Esophagus squamous epithelium (tissue), 5 donors: ENCODE measurements at regions not wholly inside any gene's neighbourhood (a gene's known extent, or its start where the extent isn't known, plus 50 kb on each side); places are given as distances from the start of the nearest gene placed in this dataset.
"Not testable (repeated sequence)": the region's sequence is repeated elsewhere in the genome, so short reads cannot be mapped to it uniquely, and the experiment has no call there.

Experiments
- DNase-seq: peaks from one replicate; lab custom pipeline; 2025; lab: John Stamatoyannopoulos, UW
- H3K27ac ChIP-seq, 4 donors: fragments of 200-600 bp; sonication (generic); one replicate each; pipeline ENCODE4 v1.5.1; 2016 to 2019; ENCODE audit warnings: mild to moderate bottlenecking in 1 of 4
- H3K27me3 ChIP-seq, 4 donors: fragments of 200-600 bp; sonication (generic); 1 replicate in 3 of 4; 2 replicates in 1 of 4; pipeline versions ENCODE4 v1.5.1 to v1.6.0; 2017 to 2021; ENCODE audit warnings: antibody characterized with exemption in 1 of 4
- H3K36me3 ChIP-seq, 3 donors: fragments of 200-600 bp; sonication (generic); one replicate each; pipeline ENCODE4 v1.5.1; 2016 to 2019
- H3K4me1 ChIP-seq, 3 donors: fragments of 200-600 bp; sonication (generic); one replicate each; pipeline ENCODE4 v1.5.1; 2017 to 2019
- H3K4me3 ChIP-seq, 4 donors: fragments of 200-600 bp; sonication (generic); 1 replicate in 3 of 4; 2 replicates in 1 of 4; pipeline ENCODE4 v1.5.1; 2016 to 2019; ENCODE audit warnings: mild to moderate bottlenecking in 2 of 4, moderate library complexity in 1 of 4
- H3K9me3 ChIP-seq, 3 donors: fragments of 200-600 bp; sonication (generic); one replicate each; pipeline ENCODE4 v1.5.1; 2016 to 2019
- POLR2A ChIP-seq, 4 donors: fragments of 450-650 bp; IDR thresholded peaks; one replicate each; pipeline ENCODE4 v1.6.1; 2017; ENCODE audit warnings: antibody characterized with exemption in 4 of 4, mild to moderate bottlenecking in 4 of 4, moderate library complexity in 3 of 4
- WGBS, 2 donors: methylation state at CpG; one replicate each; pipeline ENCODE4 v1.1.5; 2018; 5-methylcytosine and 5-hydroxymethylcytosine counted together
- intact Hi-C: fragments of 100-400 bp; cut with DNase I; formaldehyde crosslinking; loops from one replicate; pipeline ENCODE4 v1.15.0; 2022
- TF ChIP-seq, protein P1 (sequence below), 6 experiments: fragments of 450-650 bp in 4 of 6; fragments of 200-600 bp in 2 of 6; sonication (generic) in 2 of 6; IDR thresholded peaks; one replicate each; pipeline ENCODE4 v1.5.1; 2016 to 2019; ENCODE audit warnings: antibody characterized with exemption in 6 of 6, mild to moderate bottlenecking in 4 of 6, moderate library complexity in 4 of 6
- donor health status: DM: yes; HTN: yes; CAD: no.

DNA sequence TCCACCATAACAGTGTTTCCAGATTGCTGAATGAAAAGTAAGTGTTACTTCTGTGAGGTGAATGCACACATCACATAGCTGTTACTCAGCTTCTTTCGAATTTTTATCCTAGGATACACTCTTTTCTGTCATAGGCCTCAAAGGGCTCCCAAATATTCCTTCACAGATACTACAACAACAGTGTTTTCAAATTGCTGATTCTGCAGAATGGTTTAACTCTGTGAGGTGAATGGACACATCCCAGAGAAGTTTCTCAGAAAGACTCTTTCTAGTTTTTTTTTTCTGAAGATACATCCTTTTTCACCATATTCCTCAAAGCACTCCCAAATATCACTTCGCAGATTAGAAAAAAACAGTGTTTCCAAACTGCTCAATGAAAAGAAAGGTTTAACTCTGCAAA is 221.1 kb downstream of the OR4A5 start:
- intact Hi-C loops: no loop called here
- no peak for DNase-seq
- no peaks in the 10 kb centered on the region for H3K36me3 ChIP-seq
- H3K27ac ChIP-seq: no peak overlapping the region
- WGBS, 2 donors: 44 to 58% methylated on average over 2 of the region's 2 CpGs
- no peaks in the 10 kb centered on the region for H3K4me1 ChIP-seq
- TF ChIP-seq, protein P1, sequence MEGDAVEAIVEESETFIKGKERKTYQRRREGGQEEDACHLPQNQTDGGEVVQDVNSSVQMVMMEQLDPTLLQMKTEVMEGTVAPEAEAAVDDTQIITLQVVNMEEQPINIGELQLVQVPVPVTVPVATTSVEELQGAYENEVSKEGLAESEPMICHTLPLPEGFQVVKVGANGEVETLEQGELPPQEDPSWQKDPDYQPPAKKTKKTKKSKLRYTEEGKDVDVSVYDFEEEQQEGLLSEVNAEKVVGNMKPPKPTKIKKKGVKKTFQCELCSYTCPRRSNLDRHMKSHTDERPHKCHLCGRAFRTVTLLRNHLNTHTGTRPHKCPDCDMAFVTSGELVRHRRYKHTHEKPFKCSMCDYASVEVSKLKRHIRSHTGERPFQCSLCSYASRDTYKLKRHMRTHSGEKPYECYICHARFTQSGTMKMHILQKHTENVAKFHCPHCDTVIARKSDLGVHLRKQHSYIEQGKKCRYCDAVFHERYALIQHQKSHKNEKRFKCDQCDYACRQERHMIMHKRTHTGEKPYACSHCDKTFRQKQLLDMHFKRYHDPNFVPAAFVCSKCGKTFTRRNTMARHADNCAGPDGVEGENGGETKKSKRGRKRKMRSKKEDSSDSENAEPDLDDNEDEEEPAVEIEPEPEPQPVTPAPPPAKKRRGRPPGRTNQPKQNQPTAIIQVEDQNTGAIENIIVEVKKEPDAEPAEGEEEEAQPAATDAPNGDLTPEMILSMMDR (IDR thresholded peaks at IDR 0.05): no peak
- TF ChIP-seq POLR2A (IDR thresholded peaks at IDR 0.05): no peak
- no peak overlapping the region for H3K4me3 ChIP-seq
- H3K9me3 ChIP-seq: peaks cover 4 to 96% (median 53%) of the 10 kb centered on the region in 3 donors
- no peaks in the 10 kb centered on the region for H3K27me3 ChIP-seq

DNA sequence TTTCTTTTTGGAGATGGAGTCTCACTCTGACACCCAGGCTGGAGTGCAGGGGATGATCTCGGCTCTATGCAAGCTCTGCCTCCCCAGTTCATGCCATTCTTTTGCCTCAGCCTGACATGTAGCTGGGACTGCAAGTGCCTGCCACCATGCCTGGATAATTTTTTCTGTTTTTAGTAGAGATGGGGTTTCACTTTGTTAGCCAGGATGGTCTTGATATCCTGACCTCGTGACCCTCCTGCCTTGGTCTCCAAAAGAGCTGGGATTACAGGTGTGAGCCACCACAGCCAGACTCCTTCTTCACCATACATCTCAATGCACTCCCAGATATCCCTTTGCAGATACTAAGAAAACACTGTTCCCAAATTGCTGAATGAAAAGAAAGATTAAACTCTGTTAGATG is 224.3 kb downstream of the OR4A5 start:
- TF ChIP-seq, protein P1 (IDR thresholded peaks at IDR 0.05): no peak
- no peak for TF ChIP-seq POLR2A (IDR thresholded peaks at IDR 0.05)
- 17% methylated on average over 2 of the region's 2 CpGs for WGBS, 2 donors
- H3K9me3 ChIP-seq: peaks cover 0 to 98% (median 44%) of the 10 kb centered on the region in 3 donors

DNA sequence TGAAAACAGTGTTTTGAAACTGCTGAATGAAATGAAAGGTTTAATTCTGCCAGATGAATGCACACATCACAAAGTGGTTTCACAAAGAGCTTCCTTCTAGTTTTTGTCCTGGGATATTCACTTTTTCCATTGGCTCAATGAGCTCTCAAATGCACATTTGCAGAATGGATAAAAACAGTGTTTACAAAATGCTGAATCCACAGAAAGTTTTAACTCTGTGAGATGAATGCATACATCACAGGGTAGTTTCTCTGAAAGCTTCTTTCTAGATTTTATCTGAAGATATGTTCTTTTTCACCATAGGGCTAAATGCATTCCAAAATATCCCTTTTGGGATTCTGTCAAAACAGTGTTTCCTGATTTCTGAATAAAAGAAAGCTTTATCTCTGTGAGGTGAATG is 237.6 kb downstream of the OR4A5 start:
- Histone ChIP-seq H3K27ac (no peak overlapping the region), H3K27me3 (no peaks in the 10 kb centered on the region), H3K9me3 (peaks cover 0 to 76% (median 21%) of the 10 kb centered on the region in 3 donors), H3K36me3 (no peaks in the 10 kb centered on the region), H3K4me1 (no peaks in the 10 kb centered on the region), H3K4me3 (no peak overlapping the region)
- intact Hi-C loops: no loop called here
- TF ChIP-seq, protein P1 (IDR thresholded peaks at IDR 0.05): no peak
- no peak for TF ChIP-seq POLR2A (IDR thresholded peaks at IDR 0.05)
- DNase-seq: no peak

More for the DNA sequence above, 224.3 kb downstream of the OR4A5 start:
- no peak overlapping the region for H3K27ac ChIP-seq
- no peaks in the 10 kb centered on the region for H3K27me3 ChIP-seq
- no peak for DNase-seq
- intact Hi-C loops: no loop called here
- H3K4me3 ChIP-seq: no peak overlapping the region
- no peaks in the 10 kb centered on the region for H3K4me1 ChIP-seq
- H3K36me3 ChIP-seq: no peaks in the 10 kb centered on the region

DNA sequence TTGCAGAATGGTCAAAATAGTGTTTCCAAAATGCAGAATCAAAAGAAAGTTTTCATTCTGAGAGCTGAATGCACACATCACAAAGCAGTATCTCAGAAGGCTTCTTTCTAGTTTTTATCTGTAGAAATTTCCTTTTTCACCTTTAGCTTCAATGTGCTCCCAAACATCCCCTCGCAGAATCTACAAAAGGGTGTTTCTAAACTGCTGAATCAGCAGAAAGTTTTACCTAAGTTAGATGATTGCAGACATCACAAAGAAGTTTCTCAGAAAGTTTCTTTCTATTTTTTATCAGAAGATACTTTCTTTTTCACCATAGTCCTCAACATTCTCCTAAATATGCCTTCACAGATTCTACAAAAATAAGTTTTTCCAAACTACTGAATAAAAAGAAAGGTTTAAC is 239.8 kb downstream of the OR4A5 start:
- no peaks in the 10 kb centered on the region for H3K27me3 ChIP-seq
- no peak for DNase-seq
- no peaks in the 10 kb centered on the region for H3K36me3 ChIP-seq
- intact Hi-C loops: no loop called here
- 77 to 82% methylated on average over 1 of the region's 1 CpG for WGBS, 2 donors
- peaks cover 0 to 54% (median 10%) of the 10 kb centered on the region in 3 donors for H3K9me3 ChIP-seq
- no peak overlapping the region for H3K27ac ChIP-seq
- H3K4me3 ChIP-seq: no peak overlapping the region
- H3K4me1 ChIP-seq: no peaks in the 10 kb centered on the region
- TF ChIP-seq, protein P1 (IDR thresholded peaks at IDR 0.05): no peak
- TF ChIP-seq POLR2A (IDR thresholded peaks at IDR 0.05): no peak

DNA sequence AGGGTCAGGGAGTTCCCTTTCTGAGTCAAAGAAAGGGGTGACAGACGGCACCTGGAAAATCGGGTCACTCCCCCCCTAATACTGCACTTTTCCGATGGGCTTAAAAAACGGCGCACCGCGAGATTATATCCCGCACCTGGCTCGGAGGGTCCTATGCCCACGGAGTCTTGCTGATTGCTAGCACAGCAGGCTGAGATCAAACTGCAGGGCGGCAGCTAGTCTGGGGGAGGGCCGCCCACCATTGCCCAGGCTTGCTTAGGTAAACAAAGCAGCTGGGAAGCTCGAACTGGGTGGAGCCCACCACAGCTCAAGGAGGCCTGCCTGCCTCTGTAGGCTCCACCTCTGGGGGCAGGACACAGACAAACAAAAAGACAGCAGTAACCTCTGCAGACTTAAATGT is 240.5 kb downstream of the OR4A5 start:
- H3K4me1 ChIP-seq, intact Hi-C loops, H3K27ac ChIP-seq, H3K27me3 ChIP-seq, H3K4me3 ChIP-seq, DNase-seq, H3K36me3 ChIP-seq: not testable (repeated sequence)
- H3K9me3 ChIP-seq: peaks cover 0 to 46% (median 6%) of the 10 kb centered on the region in 3 donors
- 86% methylated on average over 10 of the region's 13 CpGs; no CpG with 5 or more reads in 1 of the 2 donors for WGBS, 2 donors

DNA sequence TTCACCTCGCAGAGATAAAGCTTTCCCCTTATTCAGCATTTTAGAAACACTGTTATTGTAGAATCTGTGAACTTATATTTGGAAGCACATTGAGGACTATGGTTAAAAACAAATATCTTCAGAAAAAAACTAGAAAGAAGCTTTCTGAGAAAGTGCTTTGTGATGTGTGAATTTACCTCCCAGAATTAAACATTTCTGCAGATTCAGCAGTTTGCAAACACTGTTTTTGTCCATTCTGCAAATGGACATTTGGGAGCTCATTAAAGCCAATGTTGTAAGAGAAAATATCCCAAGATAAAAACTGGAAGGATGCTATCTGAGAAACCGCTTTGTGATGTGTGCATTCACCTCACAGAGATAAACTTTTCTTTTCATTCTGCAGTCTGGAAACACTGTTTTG is 272.7 kb downstream of the OR4A5 start:
- Histone ChIP-seq H3K4me3 (no peak overlapping the region), H3K27me3 (no peaks in the 10 kb centered on the region), H3K4me1 (no peaks in the 10 kb centered on the region), H3K9me3 (peaks cover 0 to 85% (median 44%) of the 10 kb centered on the region in 3 donors), H3K36me3 (no peaks in the 10 kb centered on the region), H3K27ac (no peak overlapping the region)
- intact Hi-C loops: no loop called here
- 37 to 38% methylated on average over 2 of the region's 2 CpGs for WGBS, 2 donors
- no peak for DNase-seq
- TF ChIP-seq, protein P1 (IDR thresholded peaks at IDR 0.05): no peak
- no peak for TF ChIP-seq POLR2A (IDR thresholded peaks at IDR 0.05)
